ENCODE measurements at regions not wholly inside any gene's neighbourhood (a gene's known extent, or its start where the extent isn't known, plus 50 kb on each side); places are given as distances from the start of the nearest gene placed in this dataset.

- no peak for DNase-seq (ENCODE audit: low read depth in 2 of 3, low spot score in 1 of 3)
Measured at GRCh38 chr10:31614611-31615010, 295.6 kb downstream of the ZEB1 start.

GRCh38 chr10:31612082-31612481, 293.1 kb downstream of the ZEB1 start:
- no peak for DNase-seq (ENCODE audit: low read depth in 2 of 3, low spot score in 1 of 3)

- DNase-seq (ENCODE audit: low read depth in 2 of 3, low spot score in 1 of 3), result no peak
Measured at GRCh38 chr10:31611161-31611560, 292.1 kb downstream of the ZEB1 start.

- no peak for DNase-seq (ENCODE audit: low read depth in 2 of 3, low spot score in 1 of 3)
Measured at GRCh38 chr10:31607481-31607880, 288.5 kb downstream of the ZEB1 start.

- no peak for DNase-seq (ENCODE audit: low read depth in 2 of 3, low spot score in 1 of 3)
Measured at GRCh38 chr10:31606841-31607240, 287.8 kb downstream of the ZEB1 start.

GRCh38 chr10:31605861-31606525, 287.0 kb downstream of the ZEB1 start:
- DNase-seq (ENCODE audit: low read depth in 2 of 3, low spot score in 1 of 3), result no peak

- DNase-seq (ENCODE audit: low read depth in 2 of 3, low spot score in 1 of 3), result no peak
Measured at GRCh38 chr10:31605426-31605825, 286.4 kb downstream of the ZEB1 start.

GRCh38 chr10:31604646-31605170, 285.7 kb downstream of the ZEB1 start:
- DNase-seq (ENCODE audit: low read depth in 2 of 3, low spot score in 1 of 3), result no peak

GRCh38 chr10:31604096-31604495, 285.1 kb downstream of the ZEB1 start:
- DNase-seq (ENCODE audit: low read depth in 2 of 3, low spot score in 1 of 3), result no peak

GRCh38 chr10:31603235-31604087, 284.4 kb downstream of the ZEB1 start:
- DNase-seq (ENCODE audit: low read depth in 2 of 3, low spot score in 1 of 3), result peak; percentile 82 to 90 (median 85)

GRCh38 chr10:31602541-31603234, 283.7 kb downstream of the ZEB1 start:
- DNase-seq (ENCODE audit: low read depth in 2 of 3, low spot score in 1 of 3), result no peak

GRCh38 chr10:31601136-31601535, 282.1 kb downstream of the ZEB1 start:
- DNase-seq (ENCODE audit: low read depth in 2 of 3, low spot score in 1 of 3), result no peak

GRCh38 chr10:31599626-31600504, 280.8 kb downstream of the ZEB1 start:
- no peak for DNase-seq (ENCODE audit: low read depth in 2 of 3, low spot score in 1 of 3)

GRCh38 chr10:31596765-31597164, 277.7 kb downstream of the ZEB1 start:
- no peak for DNase-seq (ENCODE audit: low read depth in 2 of 3, low spot score in 1 of 3)

- no peak for DNase-seq (ENCODE audit: low read depth in 2 of 3, low spot score in 1 of 3)
Measured at GRCh38 chr10:31595992-31596391, 277.0 kb downstream of the ZEB1 start.

- DNase-seq (ENCODE audit: low read depth in 2 of 3, low spot score in 1 of 3), result no peak
Measured at GRCh38 chr10:31594347-31594873, 275.4 kb downstream of the ZEB1 start.

GRCh38 chr10:31593124-31593523, 274.1 kb downstream of the ZEB1 start:
- no peak for DNase-seq (ENCODE audit: low read depth in 2 of 3, low spot score in 1 of 3)

- DNase-seq (ENCODE audit: low read depth in 2 of 3, low spot score in 1 of 3), result no peak
Measured at GRCh38 chr10:31591569-31591968, 272.6 kb downstream of the ZEB1 start.

- DNase-seq (ENCODE audit: low read depth in 2 of 3, low spot score in 1 of 3), result no peak
Measured at GRCh38 chr10:31590023-31590800, 271.2 kb downstream of the ZEB1 start.

GRCh38 chr10:31587691-31588090, 268.7 kb downstream of the ZEB1 start:
- no peak for DNase-seq (ENCODE audit: low read depth in 2 of 3, low spot score in 1 of 3)

Measured in stimulated activated CD4-positive, alpha-beta T cell treated with anti-CD3 and anti-CD28 coated beads, Interleukin-12 subunit alpha, Interleukin-12 subunit beta, amount 100 ng/mL, for 48 hours (primary cell).